ENCODE measurements at regions not wholly inside any gene's neighbourhood (a gene's known extent, or its start where the extent isn't known, plus 50 kb on each side); places are given as distances from the start of the nearest gene placed in this dataset.

DNA sequence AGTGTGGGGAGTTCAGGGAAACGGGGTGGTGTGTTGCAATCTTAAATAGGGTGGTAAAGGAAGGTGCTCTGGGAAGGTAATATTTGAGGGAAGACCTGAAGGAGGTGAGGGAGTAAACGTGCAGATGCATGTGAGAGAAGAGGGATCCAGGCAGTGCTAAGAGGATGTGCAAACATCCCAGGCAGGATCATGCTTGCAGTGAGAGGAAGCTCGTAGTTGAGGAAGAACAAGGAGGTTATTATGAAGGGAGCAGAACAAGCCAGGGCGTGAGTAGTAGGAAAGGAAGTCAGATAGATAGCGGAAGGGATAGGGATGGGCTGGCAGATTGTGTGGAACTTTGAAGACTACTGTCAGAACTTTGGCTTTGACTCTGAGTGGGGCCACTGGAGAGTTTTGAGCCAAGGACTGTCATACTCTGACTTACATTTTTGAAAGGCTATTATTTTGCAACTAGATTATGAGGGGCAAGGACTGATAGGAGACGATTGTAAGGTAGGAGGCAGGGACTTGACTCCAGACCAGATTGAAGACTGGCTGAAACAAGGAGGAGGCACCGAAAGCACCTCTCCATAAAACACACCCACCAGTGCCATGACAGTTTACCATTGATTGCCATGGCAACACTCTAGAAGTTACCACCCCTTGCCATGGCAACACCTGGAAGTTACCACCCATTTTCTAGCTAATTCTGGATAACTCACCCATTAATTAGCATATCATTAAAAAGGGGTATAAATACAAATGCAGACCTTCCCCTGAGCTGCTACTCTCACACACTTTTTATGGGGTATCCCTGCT, 67.0 kb downstream of the XCL2 start (continued):
- TF ChIP-seq, protein P1, sequence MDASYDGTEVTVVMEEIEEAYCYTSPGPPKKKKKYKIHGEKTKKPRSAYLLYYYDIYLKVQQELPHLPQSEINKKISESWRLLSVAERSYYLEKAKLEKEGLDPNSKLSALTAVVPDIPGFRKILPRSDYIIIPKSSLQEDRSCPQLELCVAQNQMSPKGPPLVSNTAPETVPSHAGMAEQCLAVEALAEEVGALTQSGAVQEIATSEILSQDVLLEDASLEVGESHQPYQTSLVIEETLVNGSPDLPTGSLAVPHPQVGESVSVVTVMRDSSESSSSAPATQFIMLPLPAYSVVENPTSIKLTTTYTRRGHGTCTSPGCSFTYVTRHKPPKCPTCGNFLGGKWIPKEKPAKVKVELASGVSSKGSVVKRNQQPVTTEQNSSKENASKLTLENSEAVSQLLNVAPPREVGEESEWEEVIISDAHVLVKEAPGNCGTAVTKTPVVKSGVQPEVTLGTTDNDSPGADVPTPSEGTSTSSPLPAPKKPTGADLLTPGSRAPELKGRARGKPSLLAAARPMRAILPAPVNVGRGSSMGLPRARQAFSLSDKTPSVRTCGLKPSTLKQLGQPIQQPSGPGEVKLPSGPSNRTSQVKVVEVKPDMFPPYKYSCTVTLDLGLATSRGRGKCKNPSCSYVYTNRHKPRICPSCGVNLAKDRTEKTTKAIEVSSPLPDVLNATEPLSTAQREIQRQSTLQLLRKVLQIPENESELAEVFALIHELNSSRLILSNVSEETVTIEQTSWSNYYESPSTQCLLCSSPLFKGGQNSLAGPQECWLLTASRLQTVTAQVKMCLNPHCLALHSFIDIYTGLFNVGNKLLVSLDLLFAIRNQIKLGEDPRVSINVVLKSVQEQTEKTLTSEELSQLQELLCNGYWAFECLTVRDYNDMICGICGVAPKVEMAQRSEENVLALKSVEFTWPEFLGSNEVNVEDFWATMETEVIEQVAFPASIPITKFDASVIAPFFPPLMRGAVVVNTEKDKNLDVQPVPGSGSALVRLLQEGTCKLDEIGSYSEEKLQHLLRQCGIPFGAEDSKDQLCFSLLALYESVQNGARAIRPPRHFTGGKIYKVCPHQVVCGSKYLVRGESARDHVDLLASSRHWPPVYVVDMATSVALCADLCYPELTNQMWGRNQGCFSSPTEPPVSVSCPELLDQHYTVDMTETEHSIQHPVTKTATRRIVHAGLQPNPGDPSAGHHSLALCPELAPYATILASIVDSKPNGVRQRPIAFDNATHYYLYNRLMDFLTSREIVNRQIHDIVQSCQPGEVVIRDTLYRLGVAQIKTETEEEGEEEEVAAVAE (CRISPR knock-in tag; IDR thresholded peaks at IDR 0.05; ENCODE audit: borderline replicate concordance) = no peak

DNA sequence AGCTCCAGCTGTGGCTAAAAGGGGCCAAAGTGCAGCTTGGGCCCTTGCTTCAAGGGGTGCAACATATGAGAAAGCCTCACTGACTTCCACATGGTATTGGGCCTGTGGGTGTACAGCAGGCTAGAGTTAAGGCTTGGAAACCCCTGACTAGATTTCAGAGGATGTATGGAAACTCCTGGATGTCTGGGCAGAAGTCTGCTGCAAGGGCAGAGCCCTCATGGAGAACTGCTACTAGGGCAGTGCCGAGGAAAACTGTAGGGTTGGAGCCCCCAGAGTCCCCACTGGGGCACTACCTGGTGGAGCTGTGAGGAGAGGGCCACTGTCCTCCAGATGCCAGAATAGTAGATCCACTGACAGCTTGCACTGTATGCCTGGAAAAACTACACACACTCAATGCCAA, 69.5 kb downstream of the XCL2 start:
- Histone ChIP-seq H3K4me2 (ENCODE audit: low read depth, low read length) (no peak overlapping the region), H3K4me3 (replicated peaks in 1 of 3; ENCODE audit: insufficient read depth in 1 of 3, low read depth in 2 of 3, low read length in 3 of 3) (no peak overlapping the region), H3K4me1 (ENCODE audit: insufficient read depth, low read length) (peaks cover 81% of the 10 kb centered on the region), H4K20me1 (ENCODE audit: insufficient read depth, low read length) (no peaks in the 10 kb centered on the region), H3K9me3 (ENCODE audit: low read length) (peaks cover 12% of the 10 kb centered on the region), H2AFZ (ENCODE audit: low read length) (no peak overlapping the region), H3K27me3 (ENCODE audit: control insufficient read depth in 1 of 2, insufficient read depth in 2 of 2, low read length in 2 of 2) (no peaks in the 10 kb centered on the region), H3K9ac (ENCODE audit: insufficient read depth, low read depth, low read length) (no peak overlapping the region), H3K36me3 (replicated peaks in 1 of 2; ENCODE audit: control insufficient read depth in 1 of 2, insufficient read depth in 2 of 2, low read length in 2 of 2) (0 out of 5 replicates have a peak, but pooled peaks cover 1 to 2% of the 10 kb centered on the region in 2 experiments), H3K79me2 (ENCODE audit: insufficient read depth, low read length) (peaks cover 2% of the 10 kb centered on the region), H3K27ac (ENCODE audit: extremely low read length, insufficient read depth, low read length) (no peak overlapping the region)
- intact Hi-C loops (cut with micrococcal nuclease; ENCODE audit: unreplicated experiment) (no loop called here), in situ Hi-C loops (cut with HindIII; ENCODE audit: extremely low pct_ligation_motif_present, low pct_unique_long_range_greater_than_20kb) (no loop called here)
- FAIRE-seq (no peak), ATAC-seq (no peak), DNase-seq (ENCODE audit: low spot score) (no peak)
- ChIA-PET POLR2A (no interaction called here), CTCF (ENCODE audit: low intra/inter-chr PET ratio, low total read pairs) (no interaction called here)
- 100% methylated on average over 1 of the region's 1 CpG for WGBS (ENCODE audit: low lambda C conversion rate)
- TF ChIP-seq, protein P2, sequence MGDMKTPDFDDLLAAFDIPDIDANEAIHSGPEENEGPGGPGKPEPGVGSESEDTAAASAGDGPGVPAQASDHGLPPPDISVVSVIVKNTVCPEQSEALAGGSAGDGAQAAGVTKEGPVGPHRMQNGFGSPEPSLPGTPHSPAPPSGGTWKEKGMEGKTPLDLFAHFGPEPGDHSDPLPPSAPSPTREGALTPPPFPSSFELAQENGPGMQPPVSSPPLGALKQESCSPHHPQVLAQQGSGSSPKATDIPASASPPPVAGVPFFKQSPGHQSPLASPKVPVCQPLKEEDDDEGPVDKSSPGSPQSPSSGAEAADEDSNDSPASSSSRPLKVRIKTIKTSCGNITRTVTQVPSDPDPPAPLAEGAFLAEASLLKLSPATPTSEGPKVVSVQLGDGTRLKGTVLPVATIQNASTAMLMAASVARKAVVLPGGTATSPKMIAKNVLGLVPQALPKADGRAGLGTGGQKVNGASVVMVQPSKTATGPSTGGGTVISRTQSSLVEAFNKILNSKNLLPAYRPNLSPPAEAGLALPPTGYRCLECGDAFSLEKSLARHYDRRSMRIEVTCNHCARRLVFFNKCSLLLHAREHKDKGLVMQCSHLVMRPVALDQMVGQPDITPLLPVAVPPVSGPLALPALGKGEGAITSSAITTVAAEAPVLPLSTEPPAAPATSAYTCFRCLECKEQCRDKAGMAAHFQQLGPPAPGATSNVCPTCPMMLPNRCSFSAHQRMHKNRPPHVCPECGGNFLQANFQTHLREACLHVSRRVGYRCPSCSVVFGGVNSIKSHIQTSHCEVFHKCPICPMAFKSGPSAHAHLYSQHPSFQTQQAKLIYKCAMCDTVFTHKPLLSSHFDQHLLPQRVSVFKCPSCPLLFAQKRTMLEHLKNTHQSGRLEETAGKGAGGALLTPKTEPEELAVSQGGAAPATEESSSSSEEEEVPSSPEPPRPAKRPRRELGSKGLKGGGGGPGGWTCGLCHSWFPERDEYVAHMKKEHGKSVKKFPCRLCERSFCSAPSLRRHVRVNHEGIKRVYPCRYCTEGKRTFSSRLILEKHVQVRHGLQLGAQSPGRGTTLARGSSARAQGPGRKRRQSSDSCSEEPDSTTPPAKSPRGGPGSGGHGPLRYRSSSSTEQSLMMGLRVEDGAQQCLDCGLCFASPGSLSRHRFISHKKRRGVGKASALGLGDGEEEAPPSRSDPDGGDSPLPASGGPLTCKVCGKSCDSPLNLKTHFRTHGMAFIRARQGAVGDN (CRISPR knock-in tag; IDR thresholded peaks at IDR 0.05) = 0 out of 2 replicates have a peak, but pooled peaks have one; percentile 26
- TF ChIP-seq TAF1 (CRISPR knock-in tag; IDR thresholded peaks at IDR 0.05) = no peak
- BruUV-seq (replicated peaks) = no TSS peak
